NCI-H226 (cell line): ENCODE measurements at regions not wholly inside any gene's neighbourhood (a gene's known extent, or its start where the extent isn't known, plus 50 kb on each side); places are given as distances from the start of the nearest gene placed in this dataset.

Experiments
- DNase-seq: peaks from one replicate; pipeline ENCODE4 v3.0.0-alpha.2; 2015

DNA sequence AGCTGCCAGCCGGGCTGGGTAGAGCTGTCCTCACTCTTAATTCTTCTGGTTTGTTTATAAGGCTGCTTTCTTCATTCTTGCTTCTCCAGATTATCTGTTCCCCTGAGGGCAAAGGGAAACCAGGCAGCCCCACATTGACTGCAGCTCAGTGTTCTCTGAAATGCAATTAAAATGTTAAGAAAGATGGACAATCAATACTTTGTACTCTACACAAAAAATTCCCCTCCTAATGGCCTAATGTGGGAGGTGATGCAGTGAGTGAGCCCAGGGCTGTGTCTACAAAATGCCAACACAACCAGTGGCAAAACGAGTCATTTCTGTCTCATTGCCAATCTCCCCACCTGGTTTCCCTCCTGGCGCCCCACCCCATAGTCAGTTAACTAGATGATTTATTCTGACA is 541.7 kb upstream of the RAB6C start:
- DNase-seq = no peak

DNA sequence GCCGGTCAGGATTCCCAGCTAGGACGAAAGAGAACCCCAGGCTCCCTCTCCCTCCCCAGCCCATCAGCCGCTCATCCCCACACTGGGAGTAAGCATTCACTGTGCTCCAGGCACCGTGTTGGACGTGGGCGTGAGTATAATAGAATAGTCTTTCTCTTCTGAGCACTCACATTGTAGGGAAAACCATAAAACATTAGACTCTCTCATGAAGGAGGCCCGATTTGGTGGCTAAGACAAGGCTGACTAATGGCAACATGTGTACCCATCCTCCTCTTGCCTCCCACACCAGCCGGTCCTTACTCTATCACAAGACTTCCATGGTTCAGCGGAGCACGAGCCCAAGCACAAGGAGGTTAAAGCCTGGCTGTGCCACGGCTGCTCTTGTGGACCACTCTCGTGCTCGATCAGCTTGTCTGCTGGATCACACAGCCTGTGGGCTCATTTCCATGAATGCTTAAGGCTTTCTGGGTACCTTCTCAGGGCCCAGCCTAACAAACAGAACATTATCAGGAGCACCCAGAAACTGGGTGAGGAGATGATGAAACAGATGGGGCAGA is 540.9 kb upstream of the RAB6C start:
- no peak for DNase-seq

DNA sequence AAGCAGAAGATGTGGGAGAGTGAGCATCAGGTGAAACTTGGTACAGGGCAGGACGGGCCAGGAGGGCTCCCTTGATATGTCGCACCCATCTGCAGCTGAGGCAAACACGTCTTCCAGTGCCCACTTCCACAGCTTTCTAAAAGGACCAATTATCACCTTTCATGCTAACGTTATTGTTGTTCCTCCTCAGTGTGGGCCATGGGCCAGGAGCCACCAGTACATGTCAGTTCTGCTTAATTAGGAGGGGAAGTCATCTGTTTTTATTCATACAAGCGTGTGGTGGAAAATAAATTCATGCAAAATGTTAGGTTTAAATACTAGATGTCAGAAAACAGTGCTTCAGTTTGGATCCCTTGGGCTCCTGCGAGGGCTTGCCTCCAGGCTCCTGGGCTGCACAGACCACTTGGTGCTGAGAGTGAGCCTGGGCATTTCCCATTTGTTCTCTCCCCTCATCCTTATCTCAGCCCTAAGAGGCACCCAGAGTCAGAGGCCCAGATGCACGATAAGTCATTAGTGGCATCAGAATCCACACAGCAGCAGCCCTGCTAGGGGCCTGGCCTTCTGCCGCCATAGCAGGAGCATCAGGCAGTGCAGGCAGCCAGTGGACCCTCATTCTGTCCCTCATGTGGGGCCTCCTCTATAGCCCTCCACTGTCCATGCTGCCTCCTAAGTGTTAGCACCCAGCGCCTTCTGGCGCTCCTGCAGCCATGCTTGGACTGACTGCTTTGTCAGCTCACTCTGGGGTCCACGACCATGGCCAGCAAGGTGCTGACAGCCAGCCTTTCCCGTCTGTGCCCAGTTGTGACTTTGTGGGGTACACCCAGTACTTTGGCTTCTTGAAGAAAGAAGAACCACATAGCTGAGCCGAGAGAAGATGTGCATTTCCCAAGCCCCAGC is 539.8 kb upstream of the RAB6C start:
- no peak for DNase-seq

DNA sequence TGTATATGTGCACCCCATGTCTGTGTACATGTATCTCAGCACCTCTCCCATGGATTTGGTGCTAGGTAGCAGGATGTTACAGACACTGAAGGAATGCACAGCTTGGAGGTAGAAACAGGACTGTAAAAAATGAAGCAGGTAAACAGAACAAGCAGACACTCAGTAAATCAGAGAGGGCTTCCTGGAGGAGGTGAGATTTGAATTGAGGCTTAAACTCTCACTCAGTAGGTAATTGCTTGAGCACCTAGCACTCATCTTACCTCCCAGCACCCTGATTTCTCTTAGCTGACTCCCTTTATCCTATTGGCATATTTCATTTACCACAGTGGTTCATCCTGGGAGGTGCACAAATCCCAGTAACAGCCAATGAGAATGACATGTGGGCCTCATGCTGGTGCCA is 537.9 kb upstream of the RAB6C start:
- no peak for DNase-seq

DNA sequence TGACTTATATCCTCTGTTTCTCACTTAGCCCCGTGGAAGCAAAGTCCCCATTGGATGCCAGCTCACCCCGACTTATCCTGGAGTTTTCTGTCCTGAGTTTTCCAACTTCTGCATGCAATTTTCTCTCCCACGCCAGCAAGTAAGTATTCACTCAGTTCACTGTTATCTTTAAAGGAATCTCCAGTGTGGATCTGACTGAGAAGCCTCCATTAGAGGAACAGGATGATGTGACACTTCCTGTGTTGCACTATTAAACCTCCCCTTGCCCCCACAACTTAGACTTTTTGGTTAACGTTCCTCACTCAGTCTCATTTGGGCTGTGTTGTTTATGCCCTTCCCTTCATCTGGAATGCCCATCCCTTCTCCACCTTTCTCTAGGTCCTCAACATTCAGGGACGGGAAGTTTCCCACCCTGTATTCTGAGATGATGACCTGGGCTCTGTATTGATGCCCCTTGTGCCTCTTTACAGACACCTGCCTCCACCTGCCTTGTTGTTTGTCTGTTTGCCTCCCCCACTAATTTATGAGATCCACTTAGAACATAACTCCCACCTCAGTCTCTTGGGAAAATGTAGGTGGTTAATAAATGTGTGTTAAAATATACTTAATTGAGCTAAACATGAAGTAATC is 536.1 kb upstream of the RAB6C start:
- no peak for DNase-seq

DNA sequence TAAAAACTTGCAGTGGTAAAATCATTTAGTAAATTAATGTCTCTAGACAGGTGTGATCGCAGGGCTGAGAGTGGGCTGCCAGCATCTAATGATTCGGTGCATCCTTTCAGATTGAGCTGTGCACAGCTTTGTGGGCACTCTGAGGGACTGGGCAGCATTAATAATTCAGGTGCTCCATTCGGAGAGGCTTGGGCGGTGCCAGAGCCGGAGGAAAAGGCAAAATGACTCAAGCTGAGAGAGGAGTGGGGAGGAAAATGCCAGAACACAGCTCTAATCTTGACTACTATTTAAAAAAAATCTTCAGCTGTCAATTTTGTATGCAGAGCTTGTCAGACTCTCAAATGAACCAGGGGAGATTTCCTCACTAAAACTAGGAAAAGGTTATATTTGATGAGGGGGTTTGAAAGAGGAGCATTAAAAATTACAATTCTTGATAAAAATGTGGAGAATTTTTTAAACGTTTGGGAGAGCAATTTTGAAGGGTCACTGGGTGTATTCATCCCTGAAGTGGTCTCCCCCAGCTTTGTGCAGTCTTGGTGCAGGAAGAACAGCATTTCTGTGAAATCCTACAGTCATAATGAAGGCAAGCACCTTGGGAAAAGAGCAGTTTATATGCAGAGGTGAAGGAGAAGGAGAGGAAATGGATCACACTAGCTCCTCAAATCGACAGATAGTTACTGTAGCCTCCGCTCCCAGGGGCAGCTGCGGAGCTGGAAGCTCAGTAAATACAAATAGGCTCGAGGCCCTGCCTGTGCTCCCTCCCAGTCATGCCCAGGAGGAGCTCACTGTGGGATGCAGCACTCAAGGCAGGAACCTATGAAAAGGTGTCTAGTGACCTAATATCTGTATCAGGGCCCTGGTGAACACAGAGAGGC is 535.4 kb upstream of the RAB6C start:
- DNase-seq = no peak

DNA sequence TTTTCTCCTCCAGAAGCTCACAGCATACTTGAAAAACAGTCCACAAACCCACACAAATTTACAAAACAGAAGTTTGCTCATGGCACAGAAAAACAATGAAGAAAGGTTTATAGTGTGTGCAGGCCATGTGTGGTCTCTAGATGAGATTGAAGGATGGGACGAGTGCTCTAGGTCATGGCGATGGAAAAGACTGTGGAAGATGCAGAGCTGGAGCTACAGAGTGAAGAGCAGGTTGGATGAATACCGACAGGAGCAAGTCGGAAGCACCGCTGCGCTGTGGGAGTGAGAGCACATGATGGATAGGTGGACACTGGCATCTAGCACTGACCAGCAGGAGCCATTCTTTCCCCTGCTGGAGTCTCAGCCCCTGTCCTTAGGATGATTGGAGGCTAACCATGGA is 534.7 kb upstream of the RAB6C start:
- no peak for DNase-seq

DNA sequence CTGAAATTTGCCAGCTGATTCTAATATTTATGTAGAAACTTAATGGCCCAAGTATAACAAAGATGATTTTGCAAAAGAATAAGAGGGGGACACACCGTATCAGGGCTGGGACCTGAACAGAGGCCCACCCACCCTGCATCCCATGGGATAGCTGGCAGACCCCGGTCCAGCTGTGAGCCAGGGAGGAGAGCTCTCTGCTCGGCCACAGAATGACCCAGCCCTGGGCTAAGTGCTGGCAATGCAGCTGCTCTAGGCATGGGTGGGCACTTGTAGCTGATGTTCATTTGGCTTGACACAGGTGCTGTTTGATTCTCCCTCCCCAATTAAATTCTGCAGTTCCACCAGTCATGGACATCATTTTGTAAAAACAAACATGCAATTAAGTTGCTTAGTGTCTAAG is 522.8 kb upstream of the RAB6C start:
- DNase-seq = no peak

DNA sequence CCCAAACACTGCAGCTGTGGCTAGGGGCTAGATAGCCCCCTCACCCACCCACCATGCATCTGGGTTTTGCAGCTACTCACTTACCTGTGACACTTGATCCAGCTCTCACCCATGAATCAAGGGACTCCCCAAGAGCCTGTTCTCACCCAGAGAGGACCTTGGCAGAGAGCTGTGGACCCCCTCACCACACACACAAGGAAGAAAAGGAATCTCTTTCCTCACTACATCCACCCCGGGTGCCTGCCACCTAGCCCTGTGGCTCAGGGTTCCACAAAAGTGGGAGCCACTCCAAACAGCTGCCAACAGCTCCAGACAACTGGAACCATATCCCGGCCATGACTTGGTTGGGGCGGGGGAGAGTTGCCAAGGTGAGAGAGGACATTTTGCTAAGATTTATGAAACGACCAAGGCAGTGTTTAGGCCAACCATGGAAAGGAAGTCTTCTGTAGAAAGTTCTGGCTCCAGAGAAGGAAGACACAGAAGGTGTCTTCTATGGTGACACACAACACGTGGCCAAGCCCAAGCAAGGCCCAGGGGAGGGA is 522.1 kb upstream of the RAB6C start:
- no peak for DNase-seq

DNA sequence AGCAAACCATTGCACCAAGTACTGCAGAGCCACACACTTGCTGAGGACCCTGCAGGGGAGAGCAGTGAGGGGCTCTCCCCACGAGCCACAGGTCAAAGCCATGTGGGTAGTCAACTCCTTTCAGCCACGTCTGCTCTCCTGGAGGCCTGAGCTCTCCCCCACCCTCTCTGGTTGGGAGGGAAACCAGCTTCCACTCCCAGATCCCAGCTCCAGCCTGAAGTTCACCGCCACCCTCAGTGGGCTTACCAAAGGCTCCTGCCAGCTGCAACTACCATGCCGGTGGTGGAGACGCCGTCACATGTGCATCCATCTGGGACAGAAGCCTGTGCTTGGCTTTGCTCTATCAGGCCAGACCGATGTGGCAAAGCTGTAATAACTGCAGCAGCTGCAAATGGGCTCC is 521.5 kb upstream of the RAB6C start:
- no peak for DNase-seq

DNA sequence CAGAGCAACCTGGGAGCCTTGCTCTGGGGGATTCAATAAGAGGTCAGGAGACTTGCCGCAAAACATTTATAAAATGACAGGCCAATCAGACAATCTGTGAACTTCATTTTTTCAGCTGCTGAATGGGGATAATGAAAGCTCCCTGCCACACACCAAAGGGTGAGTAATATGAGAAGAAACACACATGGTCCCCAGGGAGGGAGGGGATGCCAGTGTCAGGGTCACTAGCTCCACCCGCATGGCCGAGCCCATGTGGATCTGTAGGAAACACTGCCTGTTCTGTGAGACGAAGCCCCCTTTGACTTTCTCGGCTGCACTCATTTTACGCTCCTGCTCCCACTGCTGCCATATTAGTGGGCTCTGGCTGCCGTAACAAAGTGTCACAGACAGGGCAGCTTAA is 521.0 kb upstream of the RAB6C start:
- DNase-seq = no peak

DNA sequence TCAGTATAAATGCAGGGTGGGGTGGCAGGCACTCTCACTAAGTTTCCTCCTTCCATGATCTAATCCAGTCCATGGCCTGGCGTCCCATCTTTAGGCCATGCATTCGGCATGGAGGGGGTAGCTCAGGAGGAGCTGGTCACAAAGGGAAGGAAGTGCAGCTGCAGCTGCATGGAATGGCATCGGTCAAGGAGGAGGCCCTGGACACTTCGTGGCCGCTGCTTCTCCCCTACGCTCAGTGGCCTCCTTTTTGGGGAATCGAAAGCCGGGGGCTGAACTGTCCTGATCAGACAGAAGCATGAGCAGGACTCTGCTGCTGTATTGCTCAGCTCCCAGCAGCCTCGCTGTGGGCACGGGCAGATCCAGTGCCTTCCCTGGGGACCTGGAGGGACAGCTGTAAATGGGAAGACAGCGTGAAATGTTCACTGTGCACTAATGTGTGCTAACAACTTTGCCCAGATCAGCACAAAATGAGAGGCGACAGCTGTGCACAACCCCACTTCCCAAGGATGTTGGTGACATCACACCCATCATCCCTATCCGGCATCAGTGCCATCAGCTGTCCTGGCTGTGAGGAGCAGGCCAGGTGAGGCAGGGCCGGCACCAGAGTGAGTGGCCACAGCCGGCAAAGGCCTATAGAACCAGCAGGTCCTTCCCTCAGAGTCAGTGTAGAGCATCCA is 520.1 kb upstream of the RAB6C start:
- no peak for DNase-seq

DNA sequence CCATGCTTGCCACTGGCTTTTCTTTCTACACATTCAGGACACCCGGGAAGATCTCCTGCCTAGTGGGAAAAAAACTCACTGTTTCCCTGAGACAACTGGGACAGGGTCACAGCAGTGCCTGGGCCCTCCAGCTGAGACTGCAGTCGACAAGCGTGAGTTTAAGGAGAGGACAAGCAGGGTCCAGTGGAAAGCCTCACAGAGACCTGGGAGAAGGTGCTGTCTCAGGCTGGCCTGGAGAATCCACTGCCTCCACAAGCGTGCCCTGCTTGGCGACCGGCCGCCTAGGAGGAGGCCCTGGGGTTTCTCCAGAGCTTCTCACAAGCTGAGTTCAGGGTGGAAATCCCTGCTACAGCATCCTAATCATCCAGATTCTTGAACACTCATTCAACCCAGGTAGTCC is 519.6 kb upstream of the RAB6C start:
- no peak for DNase-seq

DNA sequence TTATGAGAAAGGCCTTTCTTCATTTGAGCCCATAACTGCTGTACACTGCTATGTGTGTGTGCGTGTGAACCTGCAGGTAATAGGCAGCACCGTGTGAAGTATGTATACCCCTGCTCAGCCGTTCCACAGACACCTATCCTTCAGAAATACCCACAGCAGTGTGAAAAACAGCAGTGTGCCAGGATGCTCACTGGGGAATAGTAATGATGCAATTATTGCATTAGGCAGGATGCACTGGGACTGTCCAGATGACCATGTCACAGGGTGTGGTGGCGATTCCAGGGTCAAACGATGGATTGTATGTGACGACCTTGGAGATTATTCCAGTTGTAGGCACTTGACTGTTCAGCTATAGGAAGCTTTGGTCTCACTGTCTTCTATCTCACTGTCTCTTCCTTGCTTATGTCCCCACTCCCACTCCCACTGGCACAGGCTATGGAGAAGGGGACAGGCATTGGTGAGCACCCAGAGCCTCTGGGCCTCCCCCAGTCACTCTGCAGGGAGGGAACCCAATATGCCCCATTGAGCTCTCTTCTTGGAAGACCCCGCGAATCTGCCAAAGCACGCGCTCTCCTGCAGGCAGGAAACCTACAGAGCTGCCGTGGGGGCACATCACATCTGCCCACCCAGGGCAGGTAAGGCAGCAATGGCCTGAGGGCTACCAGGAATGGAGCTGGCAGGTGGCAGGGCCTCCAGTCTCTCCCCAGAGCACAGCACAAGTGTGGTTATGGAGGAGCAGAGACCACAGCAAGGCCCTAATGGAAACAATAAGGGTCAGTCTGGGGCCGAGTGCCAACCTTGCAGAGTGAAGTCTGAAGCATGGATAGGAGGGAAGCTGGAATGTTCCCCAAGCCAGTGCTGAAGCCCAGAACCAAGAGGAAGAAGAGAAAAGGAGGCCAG is 518.9 kb upstream of the RAB6C start:
- DNase-seq = no peak

DNA sequence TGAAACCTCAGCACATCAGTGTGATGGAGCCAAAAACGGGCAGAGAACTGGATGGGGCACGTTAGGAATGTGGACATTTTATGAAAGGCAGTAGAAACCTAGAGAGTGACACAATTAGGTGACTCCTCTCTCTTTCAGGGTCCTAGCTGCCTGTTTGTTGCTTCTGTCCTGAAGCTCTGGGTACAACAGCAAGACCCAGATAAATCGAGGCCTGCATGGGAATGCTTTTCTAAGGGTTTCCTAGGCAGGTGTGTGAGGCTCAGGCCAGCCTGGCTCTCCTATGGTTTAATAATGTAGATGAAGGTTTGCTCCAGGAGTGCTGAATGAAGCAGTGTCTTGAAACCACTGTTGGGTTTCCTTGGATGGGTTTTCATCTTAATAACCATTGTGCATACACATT is 517.1 kb upstream of the RAB6C start:
- DNase-seq = no peak

DNA sequence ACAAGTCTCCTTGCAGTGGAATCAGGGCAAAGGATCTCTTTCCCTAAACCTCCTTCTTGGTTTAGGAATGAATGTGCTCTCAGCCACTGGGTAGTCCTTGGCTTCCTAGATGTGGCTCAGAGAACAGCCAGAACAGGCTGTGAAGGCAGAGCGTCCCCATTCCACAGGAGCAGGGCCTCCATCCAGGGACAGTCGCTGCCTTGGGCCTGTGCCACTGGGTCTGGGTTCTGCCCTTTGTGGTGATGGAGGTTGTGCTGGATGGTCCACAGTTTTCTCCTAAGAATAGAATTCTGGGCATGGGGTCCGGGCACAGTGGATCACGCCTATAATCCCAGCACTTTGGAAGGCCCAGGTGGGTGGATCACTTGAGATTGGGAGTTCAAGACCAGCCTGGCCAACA is 516.5 kb upstream of the RAB6C start:
- no peak for DNase-seq

DNA sequence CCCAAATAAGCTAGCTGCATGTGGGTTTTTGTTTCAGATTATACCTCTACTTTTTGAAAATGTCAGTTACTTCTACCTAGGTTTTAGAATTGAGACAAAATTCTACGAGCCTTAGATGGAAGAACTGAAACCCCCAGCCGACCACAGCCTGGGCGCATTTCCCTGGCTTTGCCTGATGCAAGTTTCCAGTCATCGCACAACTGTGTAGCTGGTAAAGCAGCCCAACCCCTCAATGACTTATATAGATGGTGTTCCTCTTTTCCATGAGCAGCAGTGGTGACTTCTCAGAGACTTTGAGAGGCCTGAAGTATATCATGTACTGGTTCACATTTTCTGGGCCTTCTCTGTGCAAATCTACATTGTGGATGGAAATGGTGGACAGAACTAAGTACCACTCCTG is 515.4 kb upstream of the RAB6C start:
- DNase-seq = no peak

DNA sequence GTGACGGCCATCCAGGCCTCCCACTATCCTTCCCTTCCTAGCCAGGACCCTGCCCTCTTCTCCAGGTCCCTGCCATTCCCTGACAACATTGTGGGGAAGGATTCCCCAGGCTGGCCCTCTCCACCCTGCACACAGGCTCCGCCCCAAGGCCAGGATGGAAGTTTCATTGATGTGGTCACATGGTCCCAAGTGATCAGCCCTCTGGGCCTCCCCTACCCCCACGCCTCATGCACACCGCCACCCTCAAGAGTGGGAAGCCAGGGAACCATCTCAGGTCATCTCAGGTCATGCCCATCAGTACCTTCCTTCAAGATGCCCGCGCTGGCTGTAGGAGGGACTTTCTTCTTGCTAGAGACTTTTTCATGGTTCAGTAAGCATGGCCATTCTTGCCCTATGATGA is 514.8 kb upstream of the RAB6C start:
- no peak for DNase-seq

DNA sequence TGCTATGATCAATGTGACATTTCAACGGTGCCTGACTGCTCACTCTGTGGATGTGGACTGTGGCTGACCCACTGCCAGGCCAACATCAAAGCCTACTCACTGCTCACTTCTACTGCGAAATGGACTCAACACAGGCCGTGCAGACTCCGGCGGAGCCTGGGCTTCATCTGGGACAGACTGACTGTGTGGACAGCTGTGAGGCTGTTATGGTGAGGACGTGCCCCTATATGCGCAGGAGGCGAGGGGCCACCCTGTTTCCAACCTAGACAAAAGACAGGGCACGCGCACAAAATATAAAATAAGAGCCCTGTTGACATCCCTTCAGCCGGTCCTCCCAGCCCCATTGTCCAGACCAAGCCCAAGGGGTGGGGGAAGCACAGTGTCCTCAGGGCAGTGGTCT is 514.4 kb upstream of the RAB6C start:
- no peak for DNase-seq

DNA sequence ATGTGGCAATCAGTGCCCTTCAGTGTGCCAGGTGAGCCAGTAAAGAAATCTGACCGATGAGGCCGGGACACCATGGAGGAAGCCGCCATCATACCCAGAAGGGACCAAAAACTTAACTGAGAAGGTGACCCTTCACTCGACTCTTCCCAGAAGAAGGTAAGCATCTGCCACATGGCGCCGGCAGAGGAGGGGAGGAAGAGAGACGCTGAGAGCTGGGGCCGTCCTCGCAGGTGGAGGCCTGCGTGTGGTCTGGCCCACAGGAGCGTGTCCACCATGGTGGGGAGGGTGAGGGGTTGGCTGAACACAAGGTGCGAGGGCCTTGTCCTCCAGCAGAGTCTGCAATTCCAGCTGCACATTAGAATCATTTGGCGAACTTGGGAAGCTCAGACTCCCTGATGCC is 513.1 kb upstream of the RAB6C start:
- DNase-seq = no peak

DNA sequence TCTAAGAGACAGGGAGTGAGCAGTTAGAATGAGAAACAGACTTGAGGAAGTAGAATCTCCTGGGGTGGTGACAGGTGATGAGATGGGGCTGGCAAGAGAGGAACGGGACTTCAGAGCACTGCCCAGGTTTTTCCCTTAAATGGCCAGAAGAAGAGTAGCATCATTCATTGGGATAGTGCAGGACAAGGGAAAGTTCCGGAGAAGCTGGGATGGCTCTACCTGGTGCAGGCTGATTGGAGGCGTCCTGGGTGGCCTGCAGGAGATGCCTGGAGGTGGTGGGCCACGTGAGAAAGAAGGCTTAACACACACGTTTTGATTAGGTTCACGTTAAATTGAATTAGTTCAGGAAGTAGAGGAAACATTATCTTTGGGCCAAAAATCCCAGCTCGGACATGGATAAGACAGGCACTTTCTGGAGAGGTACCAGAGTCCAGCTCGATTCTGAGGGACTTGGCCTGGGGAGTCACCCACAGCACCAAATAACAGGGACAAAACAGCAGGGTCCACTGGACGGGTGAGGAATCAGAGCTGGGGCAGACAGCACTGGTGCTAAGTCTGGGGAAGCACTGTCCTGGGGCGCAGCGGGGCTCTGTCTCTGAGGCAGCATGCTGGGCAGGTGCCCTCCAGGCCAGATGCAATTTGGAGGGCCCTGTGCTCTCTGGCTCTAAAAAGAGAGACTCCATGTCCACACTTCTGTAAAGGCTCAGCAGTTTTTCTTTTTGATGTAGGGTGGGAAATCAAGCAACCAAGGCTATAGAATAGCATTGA is 512.3 kb upstream of the RAB6C start:
- no peak for DNase-seq
